ENCODE measurements at regions not wholly inside any gene's neighbourhood (a gene's known extent, or its start where the extent isn't known, plus 50 kb on each side); places are given as distances from the start of the nearest gene placed in this dataset.

- DNase-seq = no peak
- Histone ChIP-seq H3K4me3 (replicated peaks in 1 of 3) (no peak overlapping the region), H3K9me3 (no peaks in the 10 kb centered on the region), H3K36me3 (no peaks in the 10 kb centered on the region), H3K4me1 (no peaks in the 10 kb centered on the region), H3K27me3 (no peaks in the 10 kb centered on the region), H3K27ac (no peak overlapping the region)
- intact Hi-C loops (cut with DNase I) = no loop called here
- WGBS, 2 donors = 85 to 88% methylated on average over 1 of the region's 1 CpG
- TF ChIP-seq POLR2A (IDR thresholded peaks at IDR 0.05) (no peak), CTCF (IDR thresholded peaks at IDR 0.05) (no peak)
Observed at GRCh38 chr10:83354456-83354855, 784.9 kb upstream of the GHITM start.

DNA sequence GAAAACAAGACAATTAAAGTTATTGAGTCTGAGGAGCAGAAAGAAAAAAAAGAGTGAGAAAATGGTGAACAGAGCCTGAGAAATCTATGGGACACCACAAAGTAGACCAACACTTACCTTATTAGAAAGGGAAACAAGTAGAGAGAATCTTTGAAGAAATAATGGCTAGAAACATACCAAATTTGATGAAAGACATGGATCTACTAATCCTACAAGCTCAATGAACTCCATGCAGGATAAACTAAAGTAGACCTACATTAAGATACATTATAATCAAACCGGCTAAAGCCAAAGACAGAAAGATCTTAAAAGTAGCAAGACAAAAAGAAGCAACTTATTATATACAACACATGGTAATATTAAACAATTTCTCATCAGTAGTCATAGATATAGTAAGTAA lies 782.3 kb upstream of the GHITM start:
- no peaks in the 10 kb centered on the region for H3K36me3 ChIP-seq
- no peak overlapping the region for H3K27ac ChIP-seq
- no peaks in the 10 kb centered on the region for H3K4me1 ChIP-seq
- no peak overlapping the region for H3K4me3 ChIP-seq (replicated peaks in 1 of 3)
- H3K27me3 ChIP-seq = no peaks in the 10 kb centered on the region
- TF ChIP-seq CTCF (IDR thresholded peaks at IDR 0.05) (no peak), POLR2A (IDR thresholded peaks at IDR 0.05) (no peak)
- no peak for DNase-seq
- WGBS, 2 donors = 0 to 94% methylated on average over 1 of the region's 1 CpG
- H3K9me3 ChIP-seq = no peaks in the 10 kb centered on the region
- intact Hi-C loops (cut with DNase I) = no loop called here

- intact Hi-C loops (cut with DNase I) = no loop called here
- no peak overlapping the region for H3K4me3 ChIP-seq (replicated peaks in 1 of 3)
- DNase-seq = no peak
- H3K27me3 ChIP-seq = no peaks in the 10 kb centered on the region
- H3K4me1 ChIP-seq = no peaks in the 10 kb centered on the region
- TF ChIP-seq CTCF (IDR thresholded peaks at IDR 0.05) = no peak
- TF ChIP-seq POLR2A (IDR thresholded peaks at IDR 0.05) = no peak
- H3K9me3 ChIP-seq = no peaks in the 10 kb centered on the region
- H3K27ac ChIP-seq = no peak overlapping the region
- H3K36me3 ChIP-seq = no peaks in the 10 kb centered on the region
Observed at GRCh38 chr10:83357627-83358026, 781.7 kb upstream of the GHITM start.

GRCh38 chr10:83367036-83367435 lies 772.3 kb upstream of the GHITM start:
- no peak for DNase-seq
- intact Hi-C loops (cut with DNase I) = no loop called here
- WGBS, 2 donors = 80 to 84% methylated on average over 6 of the region's 6 CpGs
- no peak overlapping the region for H3K27ac ChIP-seq
- H3K4me3 ChIP-seq (replicated peaks in 1 of 3) = no peak overlapping the region
- TF ChIP-seq POLR2A (IDR thresholded peaks at IDR 0.05) (no peak), CTCF (IDR thresholded peaks at IDR 0.05) (no peak)
- no peaks in the 10 kb centered on the region for H3K4me1 ChIP-seq
- H3K9me3 ChIP-seq = no peaks in the 10 kb centered on the region
- H3K27me3 ChIP-seq = no peaks in the 10 kb centered on the region
- no peaks in the 10 kb centered on the region for H3K36me3 ChIP-seq

DNA sequence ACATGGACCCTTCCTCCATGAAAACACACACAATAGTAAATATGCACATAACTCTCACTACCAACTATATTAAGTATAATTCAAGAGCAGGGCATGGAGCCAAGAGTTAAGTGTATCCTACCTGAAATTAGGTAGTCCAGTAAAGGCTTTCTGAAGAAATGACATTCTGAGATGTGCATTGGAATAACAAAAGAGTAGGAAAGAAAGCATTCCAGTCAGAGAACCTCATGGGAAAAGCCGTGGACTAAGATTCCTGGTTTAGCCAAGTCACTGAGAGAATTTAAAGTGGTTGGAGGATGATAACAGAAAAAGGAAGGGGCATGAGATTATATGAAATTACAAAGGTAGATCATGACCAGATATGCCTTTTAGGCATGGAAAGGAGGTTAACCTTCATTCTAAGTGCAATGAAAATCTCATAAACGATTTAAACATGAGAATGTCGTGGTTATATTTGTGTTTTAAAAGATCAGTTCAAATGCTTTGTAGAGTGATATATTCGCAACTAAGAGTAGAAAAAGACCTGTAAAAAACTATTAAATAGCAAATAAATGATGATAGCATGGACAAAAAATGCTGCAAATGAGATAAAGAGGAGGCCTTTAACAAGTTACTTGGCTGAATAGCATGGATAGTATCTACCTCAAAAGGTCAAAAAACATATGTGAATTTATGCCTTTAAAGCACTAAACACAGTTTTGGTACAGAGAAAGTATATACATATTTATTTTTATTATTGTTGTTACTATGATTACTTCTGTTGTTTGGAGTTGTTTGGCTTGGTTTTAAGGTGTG lies 767.4 kb upstream of the GHITM start:
- Histone ChIP-seq H3K27me3 (no peaks in the 10 kb centered on the region), H3K4me1 (no peaks in the 10 kb centered on the region), H3K9me3 (no peaks in the 10 kb centered on the region), H3K27ac (no peak overlapping the region), H3K4me3 (replicated peaks in 1 of 3) (no peak overlapping the region), H3K36me3 (no peaks in the 10 kb centered on the region)
- no peak for TF ChIP-seq CTCF (IDR thresholded peaks at IDR 0.05)
- TF ChIP-seq POLR2A (IDR thresholded peaks at IDR 0.05) = no peak
- intact Hi-C loops (cut with DNase I) = no loop called here
- 78 to 80% methylated on average over 4 of the region's 4 CpGs for WGBS, 2 donors
- no peak for DNase-seq

All from thyroid gland (tissue), 4 donors.